ENCODE measurements at regions not wholly inside any gene's neighbourhood (a gene's known extent, or its start where the extent isn't known, plus 50 kb on each side); places are given as distances from the start of the nearest gene placed in this dataset.

GRCh38 chr4:57924951-57925350 lies 814.8 kb upstream of the IGFBP7 start:
- H3K9me3 Mint-ChIP-seq: no peaks in the 10 kb centered on the region
- H3K9me3 ChIP-seq (ENCODE audit: control insufficient read depth in 1 of 2, insufficient read depth in 1 of 2, low read length in 2 of 2): no peaks in the 10 kb centered on the region
- H3K4me3 Mint-ChIP-seq: no peak overlapping the region
- no peak for TF ChIP-seq CTCF (IDR thresholded peaks at IDR 0.05)
- H3K4me1 Mint-ChIP-seq (ENCODE audit: low read depth): no peaks in the 10 kb centered on the region
- H3K4me1 ChIP-seq (ENCODE audit: insufficient read depth, low read length): no peaks in the 10 kb centered on the region
- ChIA-PET CTCF (no interaction called here), POLR2A (no interaction called here)
- no peaks in the 10 kb centered on the region for H3K36me3 Mint-ChIP-seq (ENCODE audit: low read depth)
- intact Hi-C loops (cut with DNase I, micrococcal nuclease): no loop called here
- H3K27ac ChIP-seq (ENCODE audit: low read depth in 1 of 2, low read length in 2 of 2): no peak overlapping the region
- H3K27ac Mint-ChIP-seq: no peak overlapping the region
- no peaks in the 10 kb centered on the region for H3K27me3 Mint-ChIP-seq
- no peaks in the 10 kb centered on the region for H3K27me3 ChIP-seq (ENCODE audit: control insufficient read depth in 1 of 2, insufficient read depth in 2 of 2, low read length in 2 of 2)
- H3K36me3 ChIP-seq (ENCODE audit: insufficient read depth, low read length): no peaks in the 10 kb centered on the region
- ATAC-seq (ENCODE audit: poor library complexity) (no peak), DNase-seq (no peak)
- no peak overlapping the region for H3K4me3 ChIP-seq (ENCODE audit: low read length)

- Mint-ChIP-seq H3K4me3 (no peak overlapping the region), H3K9me3 (peaks cover 8% of the 10 kb centered on the region), H3K4me1 (ENCODE audit: low read depth) (no peaks in the 10 kb centered on the region), H3K27ac (no peak overlapping the region), H3K36me3 (ENCODE audit: low read depth) (no peaks in the 10 kb centered on the region), H3K27me3 (no peaks in the 10 kb centered on the region)
- intact Hi-C loops (cut with DNase I, micrococcal nuclease): no loop called here
- Histone ChIP-seq H3K4me3 (ENCODE audit: low read length) (no peak overlapping the region), H3K36me3 (ENCODE audit: insufficient read depth, low read length) (no peaks in the 10 kb centered on the region), H3K27me3 (ENCODE audit: control insufficient read depth in 1 of 2, insufficient read depth in 2 of 2, low read length in 2 of 2) (no peaks in the 10 kb centered on the region), H3K4me1 (ENCODE audit: insufficient read depth, low read length) (no peaks in the 10 kb centered on the region), H3K27ac (ENCODE audit: low read depth in 1 of 2, low read length in 2 of 2) (no peak overlapping the region), H3K9me3 (ENCODE audit: control insufficient read depth in 1 of 2, insufficient read depth in 1 of 2, low read length in 2 of 2) (peaks cover 0 to 8% of the 10 kb centered on the region in 2 experiments)
- ATAC-seq (ENCODE audit: poor library complexity) (no peak), DNase-seq (no peak)
- no peak for TF ChIP-seq CTCF (IDR thresholded peaks at IDR 0.05)
- ChIA-PET CTCF (no interaction called here), POLR2A (no interaction called here)
Measured at GRCh38 chr4:57916479-57916878, 806.3 kb upstream of the IGFBP7 start.

- Histone ChIP-seq H3K27ac (ENCODE audit: low read depth in 1 of 2, low read length in 2 of 2) (no peak overlapping the region), H3K4me1 (ENCODE audit: insufficient read depth, low read length) (no peaks in the 10 kb centered on the region), H3K9me3 (ENCODE audit: control insufficient read depth in 1 of 2, insufficient read depth in 1 of 2, low read length in 2 of 2) (no peaks in the 10 kb centered on the region), H3K4me3 (ENCODE audit: low read length) (no peak overlapping the region), H3K27me3 (ENCODE audit: control insufficient read depth in 1 of 2, insufficient read depth in 2 of 2, low read length in 2 of 2) (no peaks in the 10 kb centered on the region), H3K36me3 (ENCODE audit: insufficient read depth, low read length) (no peaks in the 10 kb centered on the region)
- H3K27me3 Mint-ChIP-seq: no peaks in the 10 kb centered on the region
- H3K36me3 Mint-ChIP-seq (ENCODE audit: low read depth): no peaks in the 10 kb centered on the region
- H3K4me1 Mint-ChIP-seq (ENCODE audit: low read depth): no peaks in the 10 kb centered on the region
- H3K27ac Mint-ChIP-seq: no peak overlapping the region
- H3K9me3 Mint-ChIP-seq: peaks cover 7% of the 10 kb centered on the region
- intact Hi-C loops (cut with DNase I, micrococcal nuclease): no loop called here
- no peak overlapping the region for H3K4me3 Mint-ChIP-seq
- DNase-seq (no peak), ATAC-seq (ENCODE audit: poor library complexity) (no peak)
- ChIA-PET CTCF (no interaction called here), POLR2A (no interaction called here)
- TF ChIP-seq CTCF (IDR thresholded peaks at IDR 0.05): no peak
Measured at GRCh38 chr4:57911203-57911602, 801.0 kb upstream of the IGFBP7 start.

All from CD4-positive, alpha-beta T cell (primary cell).